ENCODE measurements at regions not wholly inside any gene's neighbourhood (a gene's known extent, or its start where the extent isn't known, plus 50 kb on each side); places are given as distances from the start of the nearest gene placed in this dataset.

DNA sequence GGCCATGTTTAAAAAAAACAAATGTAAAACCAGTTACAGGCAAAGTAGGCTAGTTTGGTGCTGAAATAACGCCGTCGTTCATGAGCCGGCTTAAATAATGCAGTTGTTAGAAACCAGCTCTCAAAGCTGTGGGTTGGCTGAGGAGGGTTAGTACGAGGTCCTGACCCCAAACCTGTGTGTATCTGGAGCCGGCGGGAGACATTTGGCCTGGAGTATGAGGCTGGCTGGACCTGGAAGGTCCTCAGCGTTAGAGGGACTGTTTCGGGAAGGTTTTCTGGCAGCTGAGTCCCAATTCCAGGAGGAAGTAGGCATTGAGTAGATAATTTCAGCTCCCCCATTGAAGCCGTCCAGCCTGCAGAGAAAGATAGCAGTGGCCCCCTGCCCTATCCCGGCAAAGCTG lies 73.4 kb upstream of the PPP2R3B start:
- 87 to 89% methylated on average over 7 to 11 of the region's 11 CpGs for WGBS, 2 experiments (ENCODE audit: insufficient coverage in 1 of 2, insufficient read length in 1 of 2)
- Histone ChIP-seq H3K4me3 (ENCODE audit: low read length) (no peak overlapping the region), H3K27ac (ENCODE audit: low read depth, low read length) (peak overlapping the region; percentile 32), H3K9ac (ENCODE audit: extremely low read depth, low read length, poor library complexity, severe bottlenecking) (no peak overlapping the region), H3K9me3 (ENCODE audit: control insufficient read depth, low read length) (no peaks in the 10 kb centered on the region), H3K36me3 (ENCODE audit: control insufficient read depth, insufficient read depth, low read length) (no peaks in the 10 kb centered on the region), H3K27me3 (ENCODE audit: control insufficient read depth, insufficient read depth, low read length, poor library complexity, severe bottlenecking) (no peaks in the 10 kb centered on the region), H3K4me1 (ENCODE audit: control insufficient read depth, insufficient read depth, low read length) (no peaks in the 10 kb centered on the region)
- Mint-ChIP-seq H3K27me3 (ENCODE audit: insufficient read depth) (peaks cover 3% of the 10 kb centered on the region), H3K4me1 (no peaks in the 10 kb centered on the region), H3K9me3 (peaks cover 8% of the 10 kb centered on the region), H3K4me3 (no peak overlapping the region), H3K36me3 (ENCODE audit: low read depth) (no peaks in the 10 kb centered on the region), H3K27ac (no peak overlapping the region)
- DNase-seq = no peak
- TF ChIP-seq CTCF (conservative IDR thresholded peaks at IDR 0.05) = no peak

DNA sequence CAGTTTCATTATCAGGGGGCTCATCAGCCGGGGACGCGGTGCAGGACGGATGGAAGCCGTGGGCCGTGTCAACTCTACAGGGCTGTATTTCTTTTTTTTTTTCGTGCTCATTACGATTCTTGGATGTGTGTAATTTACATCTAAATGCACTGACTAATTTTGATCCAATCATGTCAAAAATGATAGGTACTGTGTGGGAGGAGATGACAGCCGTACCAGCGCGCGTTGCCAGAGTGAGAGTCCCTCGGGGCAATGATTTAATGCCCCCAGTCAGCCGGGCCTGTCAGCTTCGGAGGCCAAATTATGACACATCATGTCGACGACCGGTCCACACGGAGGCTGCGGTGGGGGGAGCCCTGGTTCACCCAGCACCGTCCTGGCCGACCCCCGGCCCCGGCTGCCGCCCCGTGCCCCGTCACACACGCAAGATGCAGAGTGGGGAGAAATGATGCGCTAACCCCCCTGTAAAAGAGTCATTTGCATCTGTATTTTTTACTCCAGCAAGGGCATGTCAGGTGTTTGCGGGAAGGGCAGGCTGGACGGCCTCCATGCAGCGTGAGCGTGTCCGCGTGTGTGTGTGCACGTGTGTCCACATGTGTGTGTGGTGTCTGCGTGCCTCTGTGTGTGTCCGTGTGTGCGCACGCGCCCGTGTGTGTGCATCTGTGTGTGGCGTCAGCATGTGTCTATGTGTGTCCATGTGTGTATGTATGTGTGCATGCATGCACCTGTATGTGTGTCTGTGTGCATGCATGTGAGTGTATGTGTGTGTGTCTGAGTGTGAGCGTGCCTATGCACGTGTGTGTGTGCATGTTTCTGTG lies 74.3 kb upstream of the PPP2R3B start:
- no peak overlapping the region for H3K27ac ChIP-seq (ENCODE audit: low read depth, low read length)
- no peak overlapping the region for H3K4me3 ChIP-seq (ENCODE audit: low read length)
- H3K9me3 Mint-ChIP-seq = peaks cover 5% of the 10 kb centered on the region
- TF ChIP-seq CTCF (conservative IDR thresholded peaks at IDR 0.05) = no peak
- no peaks in the 10 kb centered on the region for H3K4me1 Mint-ChIP-seq
- no peaks in the 10 kb centered on the region for H3K27me3 ChIP-seq (ENCODE audit: control insufficient read depth, insufficient read depth, low read length, poor library complexity, severe bottlenecking)
- no peaks in the 10 kb centered on the region for H3K4me1 ChIP-seq (ENCODE audit: control insufficient read depth, insufficient read depth, low read length)
- no peak overlapping the region for H3K4me3 Mint-ChIP-seq
- no peaks in the 10 kb centered on the region for H3K36me3 ChIP-seq (ENCODE audit: control insufficient read depth, insufficient read depth, low read length)
- peaks cover 2% of the 10 kb centered on the region for H3K27me3 Mint-ChIP-seq (ENCODE audit: insufficient read depth)
- H3K9ac ChIP-seq (ENCODE audit: extremely low read depth, low read length, poor library complexity, severe bottlenecking) = no peak overlapping the region
- no peaks in the 10 kb centered on the region for H3K9me3 ChIP-seq (ENCODE audit: control insufficient read depth, low read length)
- 93 to 94% methylated on average over 30 to 43 of the region's 45 CpGs for whole genome bisulfite sequencing, 2 experiments (ENCODE audit: insufficient coverage in 1 of 2, insufficient read length in 1 of 2)
- H3K36me3 Mint-ChIP-seq (ENCODE audit: low read depth) = no peaks in the 10 kb centered on the region
- no peak for DNase-seq
- no peak overlapping the region for H3K27ac Mint-ChIP-seq

DNA sequence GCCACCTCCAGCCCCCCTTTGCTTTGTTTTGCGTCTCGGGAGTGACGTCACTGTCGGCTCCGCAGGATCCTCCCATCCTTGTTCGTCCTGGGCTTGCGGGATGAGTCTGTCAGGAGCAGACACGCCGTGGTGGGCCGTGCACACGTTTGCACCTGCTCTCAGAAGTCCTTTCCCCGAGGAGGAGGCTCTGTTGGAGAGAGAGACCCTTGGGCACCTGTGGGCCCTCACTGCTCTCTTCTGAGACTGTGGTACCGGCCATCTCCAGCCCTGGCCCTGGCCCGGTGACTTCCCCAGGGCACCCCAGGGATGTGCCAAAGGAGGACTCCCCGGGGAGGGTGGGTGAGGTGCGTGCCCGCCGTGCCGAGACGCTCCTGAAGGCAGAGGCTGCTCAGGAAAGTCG lies 76.1 kb upstream of the PPP2R3B start:
- H3K4me3 Mint-ChIP-seq = no peak overlapping the region
- H3K9me3 ChIP-seq (ENCODE audit: control insufficient read depth, low read length) = no peaks in the 10 kb centered on the region
- no peaks in the 10 kb centered on the region for H3K4me1 Mint-ChIP-seq
- no peak for TF ChIP-seq CTCF (conservative IDR thresholded peaks at IDR 0.05)
- 91 to 92% methylated on average over 18 to 21 of the region's 21 CpGs for WGBS, 2 experiments (ENCODE audit: insufficient coverage in 1 of 2, insufficient read length in 1 of 2)
- DNase-seq = no peak
- no peaks in the 10 kb centered on the region for H3K27me3 Mint-ChIP-seq (ENCODE audit: insufficient read depth)
- no peaks in the 10 kb centered on the region for H3K27me3 ChIP-seq (ENCODE audit: control insufficient read depth, insufficient read depth, low read length, poor library complexity, severe bottlenecking)
- H3K4me3 ChIP-seq (ENCODE audit: low read length) = no peak overlapping the region
- no peaks in the 10 kb centered on the region for H3K36me3 Mint-ChIP-seq (ENCODE audit: low read depth)
- no peaks in the 10 kb centered on the region for H3K4me1 ChIP-seq (ENCODE audit: control insufficient read depth, insufficient read depth, low read length)
- H3K36me3 ChIP-seq (ENCODE audit: control insufficient read depth, insufficient read depth, low read length) = no peaks in the 10 kb centered on the region
- H3K9ac ChIP-seq (ENCODE audit: extremely low read depth, low read length, poor library complexity, severe bottlenecking) = no peak overlapping the region
- H3K9me3 Mint-ChIP-seq = peaks cover 5% of the 10 kb centered on the region
- no peak overlapping the region for H3K27ac Mint-ChIP-seq
- no peak overlapping the region for H3K27ac ChIP-seq (ENCODE audit: low read depth, low read length)

All from endodermal cell (in vitro differentiated cells).